ENCODE measurements at regions not wholly inside any gene's neighbourhood (a gene's known extent, or its start where the extent isn't known, plus 50 kb on each side); places are given as distances from the start of the nearest gene placed in this dataset.

DNA sequence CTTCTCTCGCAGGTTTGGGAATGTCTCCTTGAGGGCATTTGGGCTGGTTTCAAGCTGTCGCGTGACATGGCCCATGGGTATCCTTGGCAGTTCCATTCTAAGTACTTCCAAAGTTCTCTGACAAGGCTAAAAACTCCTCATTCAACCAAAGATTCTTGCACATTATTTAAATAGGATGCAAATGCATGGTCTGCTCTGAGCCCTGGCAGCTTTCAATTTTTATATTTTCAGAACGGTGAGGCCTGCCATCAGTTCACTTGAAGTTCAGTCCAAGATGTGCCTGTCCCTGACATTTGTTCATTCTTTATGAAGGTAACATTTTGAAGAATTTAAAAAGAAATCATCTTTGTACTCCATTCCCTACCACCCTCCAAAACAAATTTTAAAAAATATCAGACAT is 160.0 kb downstream of the KCNA5 start:
- no peak for TF ChIP-seq EZH2phosphoT487 (IDR thresholded peaks at IDR 0.05; ENCODE audit: borderline replicate concordance, low read depth, low read length)
- no peak for TF ChIP-seq CTCF (conservative IDR thresholded peaks at IDR 0.05; ENCODE audit: low read length)
- CTCF ChIA-PET (ENCODE audit: unreplicated experiment), result no interaction called here
- Histone ChIP-seq H3K79me2 (ENCODE audit: insufficient read depth, low read depth, low read length) (no peaks in the 10 kb centered on the region), H3K36me3 (ENCODE audit: insufficient read depth, low read length) (no peaks in the 10 kb centered on the region), H3K4me3 (ENCODE audit: low read depth, low read length, poor library complexity, severe bottlenecking) (no peak overlapping the region), H4K20me1 (ENCODE audit: insufficient read depth, low read length) (no peaks in the 10 kb centered on the region), H3K27ac (ENCODE audit: low read depth, low read length, poor library complexity, severe bottlenecking) (no peak overlapping the region), H3K4me2 (ENCODE audit: low read length) (no peak overlapping the region), H3K4me1 (ENCODE audit: insufficient read depth, low read length, poor library complexity, severe bottlenecking) (no peaks in the 10 kb centered on the region), H3K9me3 (ENCODE audit: low read length) (no peaks in the 10 kb centered on the region), H3K9me2 (ENCODE audit: insufficient read depth, low read length) (no peaks in the 10 kb centered on the region), H2AFZ (ENCODE audit: low read length) (no peak overlapping the region)
- no peak for DNase-seq (ENCODE audit: low spot score)
- intact Hi-C loops (cut with micrococcal nuclease; ENCODE audit: unreplicated experiment), result loop anchor here (5.0 to 10.0 kb wide), 2 partner anchors 224 to 441 kb away; no protein-coding TSS in a partner anchor
- POLR2A ChIA-PET, result no interaction called here
- no TSS peak for BruUV-seq (replicated peaks)

DNA sequence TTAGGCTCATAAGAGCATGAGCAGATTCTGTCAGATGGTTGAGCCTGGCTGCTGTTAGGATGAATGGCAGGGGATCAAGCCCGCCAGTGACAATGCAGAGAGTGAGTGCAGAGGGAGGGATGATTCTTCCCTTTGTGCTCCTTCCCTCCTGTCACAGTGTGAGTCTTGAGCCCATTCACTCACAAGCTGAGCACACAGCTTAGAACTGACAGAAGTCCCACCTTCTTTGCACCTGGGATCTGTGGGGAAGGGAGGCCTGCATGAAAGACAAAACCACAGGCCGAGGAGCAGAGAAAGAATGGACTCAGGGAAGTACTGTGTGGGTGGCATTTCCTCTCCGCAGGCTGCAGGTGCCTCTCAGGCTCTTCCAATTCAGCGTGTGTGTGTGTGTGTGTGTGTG is 160.6 kb downstream of the KCNA5 start:
- H4K20me1 ChIP-seq (ENCODE audit: insufficient read depth, low read length), result no peaks in the 10 kb centered on the region
- no peak for DNase-seq (ENCODE audit: low spot score)
- H3K27ac ChIP-seq (ENCODE audit: low read depth, low read length, poor library complexity, severe bottlenecking), result no peak overlapping the region
- ChIA-PET CTCF (ENCODE audit: unreplicated experiment) (no interaction called here), POLR2A (no interaction called here)
- no peaks in the 10 kb centered on the region for H3K79me2 ChIP-seq (ENCODE audit: insufficient read depth, low read depth, low read length)
- H3K4me1 ChIP-seq (ENCODE audit: insufficient read depth, low read length, poor library complexity, severe bottlenecking), result no peaks in the 10 kb centered on the region
- TF ChIP-seq EZH2phosphoT487 (IDR thresholded peaks at IDR 0.05; ENCODE audit: borderline replicate concordance, low read depth, low read length) (no peak), CTCF (conservative IDR thresholded peaks at IDR 0.05; ENCODE audit: low read length) (no peak)
- no peaks in the 10 kb centered on the region for H3K36me3 ChIP-seq (ENCODE audit: insufficient read depth, low read length)
- BruUV-seq (replicated peaks), result no TSS peak
- no peaks in the 10 kb centered on the region for H3K9me2 ChIP-seq (ENCODE audit: insufficient read depth, low read length)
- H3K4me2 ChIP-seq (ENCODE audit: low read length), result no peak overlapping the region
- no peaks in the 10 kb centered on the region for H3K9me3 ChIP-seq (ENCODE audit: low read length)
- H3K4me3 ChIP-seq (ENCODE audit: low read depth, low read length, poor library complexity, severe bottlenecking), result no peak overlapping the region
- H2AFZ ChIP-seq (ENCODE audit: low read length), result no peak overlapping the region
- intact Hi-C loops (cut with micrococcal nuclease; ENCODE audit: unreplicated experiment), result loop anchor here (5.0 to 10.0 kb wide), 2 partner anchors 223 to 441 kb away; no protein-coding TSS in a partner anchor

DNA sequence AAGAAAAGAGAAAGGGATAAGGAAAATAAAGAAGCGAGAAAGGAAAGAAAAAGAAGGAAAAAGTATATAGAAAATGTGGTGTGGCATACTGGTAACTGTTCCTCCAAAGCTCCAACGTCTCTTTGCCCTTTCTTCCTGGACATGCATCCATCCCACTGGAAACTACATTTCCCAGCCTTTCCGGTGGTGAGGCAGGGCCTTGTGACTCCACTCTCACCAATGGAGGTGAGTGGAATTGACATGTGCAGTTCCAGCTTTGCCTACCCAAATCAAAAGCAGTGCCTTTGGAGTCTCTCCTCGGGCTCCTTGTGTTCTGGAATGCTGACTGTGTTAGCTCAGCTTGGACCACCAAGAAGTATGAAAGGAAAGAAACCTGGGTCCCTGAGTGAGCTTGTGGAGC is 161.2 kb downstream of the KCNA5 start:
- intact Hi-C loops (cut with micrococcal nuclease; ENCODE audit: unreplicated experiment), result loop anchor here (5.0 to 10.0 kb wide), 2 partner anchors 222 to 440 kb away; no protein-coding TSS in a partner anchor
- no peak overlapping the region for H3K4me2 ChIP-seq (ENCODE audit: low read length)
- H3K36me3 ChIP-seq (ENCODE audit: insufficient read depth, low read length), result no peaks in the 10 kb centered on the region
- H3K4me1 ChIP-seq (ENCODE audit: insufficient read depth, low read length, poor library complexity, severe bottlenecking), result no peaks in the 10 kb centered on the region
- H3K9me2 ChIP-seq (ENCODE audit: insufficient read depth, low read length), result no peaks in the 10 kb centered on the region
- ChIA-PET CTCF (ENCODE audit: unreplicated experiment) (no interaction called here), POLR2A (no interaction called here)
- no peak overlapping the region for H2AFZ ChIP-seq (ENCODE audit: low read length)
- no peaks in the 10 kb centered on the region for H3K79me2 ChIP-seq (ENCODE audit: insufficient read depth, low read depth, low read length)
- no peak overlapping the region for H3K27ac ChIP-seq (ENCODE audit: low read depth, low read length, poor library complexity, severe bottlenecking)
- H4K20me1 ChIP-seq (ENCODE audit: insufficient read depth, low read length), result no peaks in the 10 kb centered on the region
- DNase-seq (ENCODE audit: low spot score), result no peak
- TF ChIP-seq EZH2phosphoT487 (IDR thresholded peaks at IDR 0.05; ENCODE audit: borderline replicate concordance, low read depth, low read length) (no peak), CTCF (conservative IDR thresholded peaks at IDR 0.05; ENCODE audit: low read length) (no peak)
- BruUV-seq (replicated peaks), result no TSS peak
- H3K4me3 ChIP-seq (ENCODE audit: low read depth, low read length, poor library complexity, severe bottlenecking), result no peak overlapping the region
- H3K9me3 ChIP-seq (ENCODE audit: low read length), result no peaks in the 10 kb centered on the region

Data from OCI-LY7 (cell line).